Stomach (tissue), 4 donors: ENCODE measurements at regions not wholly inside any gene's neighbourhood (a gene's known extent, or its start where the extent isn't known, plus 50 kb on each side); places are given as distances from the start of the nearest gene placed in this dataset.

ENCODE experiments used
- CTCF ChIP-seq, 7 experiments: fragments of 450-650 bp in 4 of 7; fragments of 200-600 bp in 3 of 7; sonication (generic) in 3 of 7; IDR thresholded peaks; one replicate each; pipeline ENCODE4 v1.5.1; 2016 to 2019; ENCODE audit warnings: antibody characterized with exemption in 7 of 7, control low read depth in 2 of 7, mild to moderate bottlenecking in 1 of 7
- EP300 ChIP-seq: sonication (generic); formaldehyde crosslinking; IDR thresholded peaks from one replicate; pipeline ENCODE4 v1.6.1; 2017; ENCODE audit warnings: antibody characterized with exemption
- POLR2AphosphoS5 ChIP-seq, 3 donors: sonication (generic); formaldehyde crosslinking; IDR thresholded peaks; one replicate each; pipeline ENCODE4 v1.6.1; 2016; ENCODE audit warnings: antibody characterized with exemption in 3 of 3

DNA sequence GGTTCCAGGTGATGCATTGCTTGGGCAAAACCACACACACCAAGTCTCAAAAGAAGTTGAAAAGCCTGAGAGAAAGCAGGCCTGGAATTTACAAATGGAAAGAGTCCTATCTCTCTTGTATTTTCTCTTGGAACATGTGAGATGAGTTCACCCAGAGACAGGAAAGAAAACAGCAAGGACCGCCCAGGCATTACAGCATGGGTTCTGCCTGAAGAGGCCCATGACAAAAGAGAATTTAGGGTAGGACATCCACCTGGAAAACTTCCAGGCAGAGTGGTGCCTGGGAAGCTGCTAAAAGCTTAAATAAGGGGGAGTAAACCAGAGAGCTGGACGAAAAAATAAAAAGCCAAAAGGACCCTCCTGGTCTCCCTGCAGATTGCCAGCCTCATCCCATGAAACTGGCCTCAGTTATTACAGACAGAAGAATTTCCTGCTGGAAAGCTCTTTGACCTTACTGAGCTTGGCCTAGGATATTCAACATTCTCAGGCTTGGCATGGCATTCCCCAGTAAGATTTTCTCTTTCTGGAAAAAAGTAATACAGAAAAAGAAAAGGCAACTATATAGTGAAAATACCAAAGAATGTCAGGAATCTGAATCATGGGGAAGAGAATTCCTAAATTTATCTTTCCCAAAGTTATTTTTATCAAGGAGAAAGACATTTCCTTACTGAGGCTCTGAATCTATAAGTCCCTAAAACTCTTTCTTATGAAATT is 121.3 kb upstream of the NUDT4 start:
- TF ChIP-seq EP300 (no peak), POLR2AphosphoS5 (IDR thresholded peaks at IDR 0.05) (no peak), CTCF (IDR thresholded peaks at IDR 0.05) (no peak)
